Stimulated activated CD4-positive, alpha-beta T cell treated with anti-CD3 and anti-CD28 coated beads, Interleukin-1b, Interleukin-23, amount 100 ng/mL, for 24 hours (primary cell): ENCODE measurements at regions not wholly inside any gene's neighbourhood (a gene's known extent, or its start where the extent isn't known, plus 50 kb on each side); places are given as distances from the start of the nearest gene placed in this dataset.
"Not testable (repeated sequence)": the region's sequence is repeated elsewhere in the genome, so short reads cannot be mapped to it uniquely, and the experiment has no call there.

Experiments used
- DNase-seq, 4 experiments: peaks; one replicate each; pipeline ENCODE4 v3.0.0-alpha.2; 2020; ENCODE audit warnings: low read depth in 4 of 4, low spot score in 1 of 4

- DNase-seq = no peak
These were observed 222.8 kb downstream of the FAM43A start for GRCh38 chr3:194908496-194908895.

DNA sequence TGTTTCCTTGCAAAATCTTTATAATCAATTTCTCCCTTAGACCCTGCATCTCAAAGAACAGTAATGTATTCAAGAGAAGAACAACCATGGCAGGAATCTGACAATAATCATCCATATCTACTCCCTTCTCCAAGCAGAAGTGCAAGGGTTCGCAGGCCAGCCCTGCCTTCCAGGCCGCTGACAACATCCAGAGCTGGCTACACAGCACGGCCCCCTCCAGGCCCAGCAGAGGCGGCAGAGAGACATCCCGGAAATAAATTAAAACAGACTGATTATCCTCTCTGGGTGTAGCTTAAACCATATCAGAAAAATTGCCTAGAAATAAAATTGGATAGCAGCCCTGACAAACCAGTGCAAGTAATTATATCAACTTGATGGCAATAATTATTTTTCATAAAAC, 223.3 kb downstream of the FAM43A start:
- DNase-seq = no peak

DNA sequence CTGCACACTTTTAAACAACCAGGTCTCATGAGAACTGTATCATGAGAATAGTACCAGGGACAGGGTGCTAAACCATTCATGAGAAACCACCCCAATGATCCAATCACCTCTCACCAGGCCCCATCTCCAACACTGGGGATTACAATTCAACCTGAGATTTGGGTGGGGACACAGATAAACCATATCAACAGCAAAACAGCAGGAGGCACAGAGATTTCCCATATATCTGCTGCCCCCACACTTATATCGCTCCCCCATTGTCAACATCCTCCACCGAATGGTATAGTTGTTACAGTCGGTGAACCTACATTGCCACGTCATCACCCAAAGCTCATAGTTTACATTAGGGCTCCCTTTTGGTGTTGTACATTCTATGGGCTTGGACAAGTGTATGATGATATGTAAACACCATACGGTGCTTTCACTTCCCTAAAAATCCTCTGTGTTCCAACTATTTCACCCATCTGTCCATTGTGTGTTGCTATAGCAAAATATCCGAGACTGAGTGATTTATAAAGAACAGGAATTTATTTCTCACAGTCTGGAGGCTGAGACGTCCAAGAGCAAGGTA, 224.8 kb downstream of the FAM43A start:
- DNase-seq = no peak

DNA sequence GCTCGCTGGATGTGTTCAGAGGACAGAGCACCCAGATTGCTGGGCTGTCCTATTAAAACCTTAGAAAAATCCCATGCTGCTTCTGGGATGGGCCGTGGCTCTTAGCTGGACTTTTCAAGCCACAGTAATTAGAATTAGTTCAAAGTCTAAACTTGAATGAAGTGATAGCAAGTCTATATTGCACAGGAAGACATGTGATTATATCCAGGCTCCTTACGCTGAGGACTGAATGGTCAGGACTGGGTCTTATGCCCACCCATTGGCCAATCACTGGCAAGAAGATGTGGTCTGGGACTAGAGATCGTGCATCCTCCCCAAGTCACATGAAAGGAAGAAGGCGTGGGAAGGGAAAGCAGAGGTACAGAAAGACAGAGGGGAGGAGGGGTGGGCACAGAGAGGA, 227.6 kb downstream of the FAM43A start:
- DNase-seq = no peak

- not testable (repeated sequence) for DNase-seq
These were observed 239.2 kb downstream of the FAM43A start for GRCh38 chr3:194924889-194925288.

GRCh38 chr3:194925614-194926013, 239.9 kb downstream of the FAM43A start:
- no peak for DNase-seq

DNA sequence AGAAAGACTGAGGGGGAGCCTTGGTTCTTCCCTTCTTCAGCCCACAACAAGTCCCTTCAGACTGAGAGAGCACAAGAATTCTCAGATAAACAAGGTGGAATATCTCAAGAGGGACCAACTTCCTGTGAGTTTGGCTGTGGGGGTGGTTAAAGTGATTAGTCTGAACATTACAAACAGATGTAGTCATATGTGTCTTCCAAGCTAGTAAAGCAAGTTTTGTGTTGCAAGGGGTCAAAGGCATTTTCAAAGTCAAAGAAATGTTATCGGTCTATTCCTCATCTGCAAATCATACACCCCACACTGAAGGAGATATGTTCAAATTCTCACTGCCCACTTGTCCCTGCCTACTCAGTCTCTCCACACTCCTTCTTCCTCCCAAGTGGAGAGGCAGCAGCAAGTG, 242.5 kb downstream of the FAM43A start:
- DNase-seq = no peak

- no peak for DNase-seq
These were observed 243.3 kb downstream of the FAM43A start for GRCh38 chr3:194928831-194929577.

- DNase-seq = no peak
These were observed 243.9 kb downstream of the FAM43A start for GRCh38 chr3:194929578-194929960.

DNA sequence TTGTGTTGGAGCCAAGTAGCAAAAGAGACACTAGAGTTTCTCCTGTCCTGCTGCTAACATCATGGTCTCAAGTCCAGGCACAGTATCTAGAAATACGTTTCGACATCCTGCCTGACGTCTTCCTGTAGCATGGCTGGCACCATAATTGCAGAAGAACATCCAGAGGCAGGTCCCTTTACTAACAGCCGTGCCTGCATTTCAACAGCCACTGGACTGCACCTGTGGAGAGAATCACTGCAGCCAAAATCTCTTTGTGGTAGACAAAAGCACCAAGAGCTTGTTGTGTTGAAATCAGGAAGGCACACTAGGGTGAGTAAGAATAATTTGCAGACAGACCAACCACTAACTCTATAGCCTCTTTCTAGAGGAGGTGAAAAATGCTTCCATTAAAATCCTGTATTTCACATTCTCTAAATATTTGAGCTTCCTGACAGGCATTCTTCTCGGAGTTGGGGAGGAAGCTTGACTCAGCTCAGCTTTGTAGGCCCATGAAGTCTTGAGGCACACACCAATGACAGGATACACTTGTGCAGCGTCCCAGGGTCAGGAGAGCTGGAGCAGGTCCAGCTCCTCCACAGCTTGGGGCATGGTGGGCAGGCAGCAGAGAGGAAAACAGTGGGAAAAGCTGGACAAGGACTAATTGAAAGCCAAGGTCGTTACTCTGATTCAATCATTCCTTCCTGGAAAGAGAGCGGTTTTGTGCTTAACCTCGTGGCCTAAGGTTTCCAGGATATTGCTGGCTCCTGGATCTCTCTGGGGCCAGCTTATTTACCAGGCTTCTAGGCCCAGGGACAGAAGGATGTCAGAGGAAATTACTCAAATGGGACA, 244.9 kb downstream of the FAM43A start:
- DNase-seq = no peak

- no peak for DNase-seq
These were observed 245.7 kb downstream of the FAM43A start for GRCh38 chr3:194931347-194931746.

DNA sequence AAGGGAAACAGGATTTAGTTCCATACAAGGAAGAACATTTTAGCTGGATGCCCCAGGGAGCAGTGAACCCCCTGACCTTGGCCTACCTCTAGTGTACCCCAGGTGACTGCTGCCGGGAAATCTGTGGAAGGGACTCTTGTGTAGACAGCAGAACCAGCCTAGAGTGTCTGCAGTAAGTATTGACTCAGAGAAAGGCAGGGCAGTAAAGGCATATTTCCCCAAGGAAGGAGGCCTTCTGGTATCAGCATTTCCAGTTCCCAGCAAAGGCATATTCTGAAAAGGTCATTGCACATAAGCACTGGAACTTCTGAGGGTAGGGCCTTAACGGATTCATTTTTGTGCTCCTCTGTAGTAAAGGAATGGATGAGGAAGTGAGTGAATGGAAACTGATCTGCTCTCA, 246.2 kb downstream of the FAM43A start:
- DNase-seq = no peak

- DNase-seq = no peak
These were observed 247.8 kb downstream of the FAM43A start for GRCh38 chr3:194933465-194933864.

GRCh38 chr3:194935061-194935460, 249.4 kb downstream of the FAM43A start:
- DNase-seq = no peak

GRCh38 chr3:194935632-194936470, 250.2 kb downstream of the FAM43A start:
- no peak for DNase-seq

GRCh38 chr3:194936659-194937058, 251.0 kb downstream of the FAM43A start:
- no peak for DNase-seq

GRCh38 chr3:194937144-194937543, 251.5 kb downstream of the FAM43A start:
- DNase-seq = no peak

DNA sequence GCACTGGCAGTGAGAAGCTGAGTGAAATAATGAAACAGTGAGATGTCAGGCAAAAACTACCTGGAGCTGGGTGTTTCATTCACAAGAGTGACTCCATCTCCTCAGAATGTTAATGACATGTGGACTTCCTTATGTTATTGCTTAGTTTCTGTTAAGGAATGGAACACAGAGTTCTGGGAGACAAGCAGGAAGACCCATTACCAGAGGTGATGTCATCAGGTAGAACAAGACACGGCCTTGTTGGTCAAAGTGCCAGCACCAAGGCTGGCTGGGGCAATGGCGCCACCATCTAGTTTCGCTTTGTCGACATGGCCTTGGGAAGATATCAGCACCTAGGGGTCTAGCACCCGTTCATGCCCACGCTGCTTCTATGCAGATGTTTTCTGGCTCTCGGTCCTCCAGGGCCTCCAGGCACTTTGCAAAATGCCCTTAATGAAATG, 252.2 kb downstream of the FAM43A start:
- no peak for DNase-seq

GRCh38 chr3:194938845-194939531, 253.3 kb downstream of the FAM43A start:
- no peak for DNase-seq

DNA sequence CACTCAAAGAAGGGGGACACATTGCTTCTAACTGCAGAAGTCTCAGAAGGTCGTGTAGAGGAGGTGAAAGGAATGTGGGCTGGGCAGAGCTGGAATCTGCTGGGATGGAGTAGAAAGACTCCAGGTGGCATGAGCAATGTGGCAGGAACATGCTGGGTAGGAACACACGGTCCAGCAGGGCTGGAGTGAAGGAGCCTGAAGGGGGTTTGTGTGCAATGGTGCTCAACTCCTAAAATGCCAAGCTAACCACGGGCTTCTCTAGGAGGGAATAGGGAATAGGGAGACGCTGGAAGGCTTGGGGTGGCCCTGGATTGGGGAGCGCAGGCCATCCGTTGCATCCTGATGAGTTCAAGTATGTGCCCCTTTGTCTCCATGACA, 253.8 kb downstream of the FAM43A start:
- no peak for DNase-seq
